ENCODE measurements at regions not wholly inside any gene's neighbourhood (a gene's known extent, or its start where the extent isn't known, plus 50 kb on each side); places are given as distances from the start of the nearest gene placed in this dataset.

- TF ChIP-seq CTCF (IDR thresholded peaks at IDR 0.05; ENCODE audit: extremely low read depth, missing control alignments) = no peak
- DNase-seq (ENCODE audit: low spot score) = no peak
Measured at GRCh38 chr4:38255572-38255971, 295.4 kb downstream of the PTTG2 start.

GRCh38 chr4:38266616-38267015, 306.4 kb downstream of the PTTG2 start:
- TF ChIP-seq CTCF (IDR thresholded peaks at IDR 0.05; ENCODE audit: extremely low read depth, missing control alignments) = no peak
- no peak for DNase-seq (ENCODE audit: low spot score)

- DNase-seq (ENCODE audit: low spot score) = no peak
- no peak for TF ChIP-seq CTCF (IDR thresholded peaks at IDR 0.05; ENCODE audit: extremely low read depth, missing control alignments)
Measured at GRCh38 chr4:38268108-38268820, 308.1 kb downstream of the PTTG2 start.

- DNase-seq (ENCODE audit: low spot score) = no peak
- TF ChIP-seq CTCF (IDR thresholded peaks at IDR 0.05; ENCODE audit: extremely low read depth, missing control alignments) = no peak
Measured at GRCh38 chr4:38268837-38269236, 308.6 kb downstream of the PTTG2 start.

GRCh38 chr4:38273407-38273806, 313.2 kb downstream of the PTTG2 start:
- no peak for DNase-seq (ENCODE audit: low spot score)
- TF ChIP-seq CTCF (IDR thresholded peaks at IDR 0.05; ENCODE audit: extremely low read depth, missing control alignments) = no peak

GRCh38 chr4:38275331-38276100, 315.3 kb downstream of the PTTG2 start:
- DNase-seq (ENCODE audit: low spot score) = no peak
- TF ChIP-seq CTCF (IDR thresholded peaks at IDR 0.05; ENCODE audit: extremely low read depth, missing control alignments) = no peak

- DNase-seq (ENCODE audit: low spot score) = no peak
- TF ChIP-seq CTCF (IDR thresholded peaks at IDR 0.05; ENCODE audit: extremely low read depth, missing control alignments) = no peak
Measured at GRCh38 chr4:38278255-38278654, 318.1 kb downstream of the PTTG2 start.

Data from GM20000 (cell line).